Neural progenitor cell (in vitro differentiated cells): ENCODE measurements at regions not wholly inside any gene's neighbourhood (a gene's known extent, or its start where the extent isn't known, plus 50 kb on each side); places are given as distances from the start of the nearest gene placed in this dataset.

ENCODE experiments used
- DNase-seq: peaks from one replicate; pipeline ENCODE4 v3.0.0-alpha.2; 2016; ENCODE audit warnings: low spot score
- H2AFZ ChIP-seq: fragments of 200-600 bp; sonication (generic); replicated peaks from 2 replicates; pipeline ENCODE4 v1.6.1; 2016; ENCODE audit warnings: antibody characterized with exemption
- H3F3A ChIP-seq: fragments of 200-600 bp; sonication (generic); 2 replicates; pipeline ENCODE4 v1.6.1; 2016; ENCODE audit warnings: antibody characterized with exemption, low read depth
- H3K27ac ChIP-seq: fragments of 200-600 bp; sonication (generic); 2 replicates; pipeline ENCODE4 v1.5.1; 2016; ENCODE audit warnings: mild to moderate bottlenecking
- H3K27me3 ChIP-seq: fragments of 200-600 bp; sonication (generic); 2 replicates; pipeline ENCODE4 v1.6.1; 2016; ENCODE audit warnings: mild to moderate bottlenecking, moderate library complexity
- H3K36me3 ChIP-seq: fragments of 200-600 bp; sonication (generic); 2 replicates; pipeline ENCODE4 v1.5.1; 2016
- H3K4me1 ChIP-seq: fragments of 200-600 bp; sonication (generic); 2 replicates; pipeline ENCODE4 v1.6.1; 2016; ENCODE audit warnings: mixed run types
- H3K4me2 ChIP-seq: fragments of 200-600 bp; sonication (generic); 2 replicates; pipeline ENCODE4 v1.6.1; 2016
- H3K4me3 ChIP-seq: fragments of 200-600 bp; sonication (generic); 2 replicates; pipeline ENCODE4 v1.5.1; 2016
- H3K79me2 ChIP-seq: fragments of 200-600 bp; sonication (generic); 2 replicates; pipeline ENCODE4 v1.6.1; 2016; ENCODE audit warnings: low read depth
- H3K9ac ChIP-seq: fragments of 200-600 bp; sonication (generic); 2 replicates; pipeline ENCODE4 v1.6.1; 2016
- H3K9me3 ChIP-seq: fragments of 200-600 bp; sonication (generic); 2 replicates; pipeline ENCODE4 v1.5.1; 2016; ENCODE audit warnings: low read depth
- H4K20me1 ChIP-seq: fragments of 200-600 bp; sonication (generic); 2 replicates; pipeline ENCODE4 v1.6.1; 2016; ENCODE audit warnings: low read depth
- H3K27ac Mint-ChIP-seq: 3 replicates; pipeline ENCODE4 v1.8.0; 2021; ENCODE audit warnings: mixed read lengths
- H3K27me3 Mint-ChIP-seq: 2 replicates; pipeline ENCODE4 v1.8.0; 2022; ENCODE audit warnings: low read depth, mild to moderate bottlenecking, inconsistent platforms, moderate library complexity, mixed read lengths; ENCODE audit not compliant: insufficient read depth
- H3K36me3 Mint-ChIP-seq: 3 replicates; pipeline ENCODE4 v1.8.0; 2021; ENCODE audit warnings: mixed read lengths
- H3K4me1 Mint-ChIP-seq: 3 replicates; pipeline ENCODE4 v1.8.0; 2021; ENCODE audit warnings: mixed read lengths
- H3K4me3 Mint-ChIP-seq: 3 replicates; pipeline ENCODE4 v1.8.0; 2021; ENCODE audit warnings: mild to moderate bottlenecking, moderate library complexity, mixed read lengths
- H3K9me3 Mint-ChIP-seq: 3 replicates; pipeline ENCODE4 v1.8.0; 2020; ENCODE audit warnings: mixed read lengths
- CTCF ChIP-seq: fragments of 200-600 bp; sonication (generic); IDR thresholded peaks from 2 replicates; pipeline ENCODE4 v1.5.1; 2017; ENCODE audit warnings: antibody characterized with exemption, mild to moderate bottlenecking
- EZH2 ChIP-seq: fragments of 200-600 bp; sonication (generic); IDR thresholded peaks from 2 replicates; pipeline ENCODE4 v1.6.1; 2017; ENCODE audit warnings: antibody characterized with exemption, mild to moderate bottlenecking, moderate library complexity
- EZH2phosphoT487 ChIP-seq: fragments of 200-600 bp; sonication (generic); IDR thresholded peaks from 2 replicates; pipeline ENCODE4 v1.6.1; 2017; ENCODE audit warnings: antibody characterized with exemption

- Histone ChIP-seq H3K9ac (no peak overlapping the region), H3K9me3 (no peaks in the 10 kb centered on the region), H3K4me1 (no peaks in the 10 kb centered on the region), H3K4me2 (no peak overlapping the region), H3K27ac (no peak overlapping the region), H3K4me3 (no peak overlapping the region), H2AFZ (no peak overlapping the region), H3K79me2 (no peaks in the 10 kb centered on the region), H4K20me1 (no peaks in the 10 kb centered on the region), H3K36me3 (no peaks in the 10 kb centered on the region), H3K27me3 (no peaks in the 10 kb centered on the region), H3F3A (no peaks in the 10 kb centered on the region)
- Mint-ChIP-seq H3K4me3 (no peak overlapping the region), H3K36me3 (no peaks in the 10 kb centered on the region), H3K4me1 (peaks cover 21% of the 10 kb centered on the region), H3K9me3 (no peaks in the 10 kb centered on the region), H3K27me3 (peaks cover 3% of the 10 kb centered on the region), H3K27ac (no peak overlapping the region)
- no peak for TF ChIP-seq CTCF
- TF ChIP-seq EZH2phosphoT487 = no peak
- no peak for TF ChIP-seq EZH2
- DNase-seq = no peak
These were observed 75.3 kb upstream of the CCN6 start for GRCh38 chr6:111978532-111979149.

GRCh38 chr6:111979633-111980032 is 74.3 kb upstream of the CCN6 start:
- no peak for TF ChIP-seq EZH2phosphoT487
- TF ChIP-seq EZH2 = no peak
- no peak for TF ChIP-seq CTCF
- no peak overlapping the region for H3K27ac Mint-ChIP-seq
- Histone ChIP-seq H3K79me2 (no peaks in the 10 kb centered on the region), H3F3A (no peaks in the 10 kb centered on the region), H3K4me3 (no peak overlapping the region), H3K27ac (no peak overlapping the region), H3K27me3 (no peaks in the 10 kb centered on the region), H3K4me1 (no peaks in the 10 kb centered on the region), H4K20me1 (no peaks in the 10 kb centered on the region), H3K9me3 (no peaks in the 10 kb centered on the region), H2AFZ (no peak overlapping the region), H3K4me2 (no peak overlapping the region), H3K36me3 (no peaks in the 10 kb centered on the region), H3K9ac (no peak overlapping the region)
- H3K4me3 Mint-ChIP-seq = no peak overlapping the region
- DNase-seq = no peak
- H3K4me1 Mint-ChIP-seq = peaks cover 12% of the 10 kb centered on the region
- peaks cover 5% of the 10 kb centered on the region for H3K27me3 Mint-ChIP-seq
- no peaks in the 10 kb centered on the region for H3K9me3 Mint-ChIP-seq
- H3K36me3 Mint-ChIP-seq = no peaks in the 10 kb centered on the region

DNA sequence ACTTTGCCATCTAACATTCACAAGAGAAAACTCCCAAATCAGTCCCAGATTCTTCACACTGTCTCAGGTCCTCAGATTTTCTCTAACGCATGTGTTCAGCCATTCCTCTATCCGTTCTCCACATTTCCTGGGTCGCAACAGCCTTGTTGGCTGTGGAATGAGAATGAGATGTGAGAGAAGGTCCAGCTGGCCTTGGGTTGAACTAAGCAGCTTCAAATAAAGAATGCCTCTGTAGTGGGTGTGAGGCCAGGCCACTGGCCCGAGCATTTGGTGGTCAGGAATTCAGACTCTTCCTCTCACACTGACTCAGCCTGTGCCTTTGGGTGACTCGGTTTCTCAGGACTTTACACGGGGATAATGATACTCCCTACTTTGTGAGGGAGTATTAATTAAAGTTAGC is 73.8 kb upstream of the CCN6 start:
- Histone ChIP-seq H3F3A (no peaks in the 10 kb centered on the region), H3K27ac (no peak overlapping the region), H3K9ac (no peak overlapping the region), H2AFZ (no peak overlapping the region), H3K79me2 (no peaks in the 10 kb centered on the region), H3K9me3 (no peaks in the 10 kb centered on the region), H3K27me3 (no peaks in the 10 kb centered on the region), H3K4me1 (no peaks in the 10 kb centered on the region), H3K36me3 (no peaks in the 10 kb centered on the region), H3K4me2 (no peak overlapping the region), H3K4me3 (no peak overlapping the region), H4K20me1 (no peaks in the 10 kb centered on the region)
- no peak for DNase-seq
- Mint-ChIP-seq H3K27me3 (peaks cover 5% of the 10 kb centered on the region), H3K4me1 (peaks cover 13% of the 10 kb centered on the region), H3K27ac (no peak overlapping the region), H3K9me3 (no peaks in the 10 kb centered on the region), H3K4me3 (no peak overlapping the region), H3K36me3 (no peaks in the 10 kb centered on the region)
- TF ChIP-seq EZH2 (no peak), CTCF (no peak), EZH2phosphoT487 (no peak)
